PC-9 (cell line): ENCODE measurements at regions not wholly inside any gene's neighbourhood (a gene's known extent, or its start where the extent isn't known, plus 50 kb on each side); places are given as distances from the start of the nearest gene placed in this dataset.
A peak's percentile ranks its signal among the peaks of the same experiment; 100 is the strongest.

ENCODE experiments used
- BruUV-seq: library from RNA; stranded (reverse); fragments of 400-500 nt; replicated peaks from 2 replicates; lab custom pipeline; 2021; lab: Mats Ljungman, UMichigan
- CTCF ChIA-PET: fragments of 300-600 bp; sonication (Branson Sonifier 250); formaldehyde crosslinking; loops from one replicate; lab custom pipeline; 2022; ENCODE audit warnings: antibody characterized with exemption; lab: Charles Lee
- POLR2A ChIA-PET: fragments of 300-600 bp; sonication (Branson Sonifier 250); formaldehyde crosslinking; loops from one replicate; lab custom pipeline; 2022; ENCODE audit warnings: antibody characterized with exemption; ENCODE audit not compliant: unreplicated experiment; lab: Charles Lee
- DNase-seq, 2 experiments: peaks; one replicate each; pipeline versions ENCODE4 v3.0.0 to v3.0.0-alpha.2; 2015 to 2022; ENCODE audit warnings: mixed read lengths in 1 of 2
- H2AFZ ChIP-seq: fragments of 200-600 bp; sonication (generic); 2 replicates; pipeline ENCODE4 v1.8.1; 2017; ENCODE audit warnings: antibody characterized with exemption
- H3F3A ChIP-seq: fragments of 200-600 bp; sonication (generic); 2 replicates; pipeline ENCODE4 v1.8.1; 2017; ENCODE audit warnings: antibody characterized with exemption, mild to moderate bottlenecking, low read depth; ENCODE audit not compliant: insufficient read depth
- H3K27ac ChIP-seq: fragments of 200-600 bp; sonication (generic); 2 replicates; pipeline ENCODE4 v1.6.1; 2016; ENCODE audit warnings: mixed run types
- H3K27me3 ChIP-seq: fragments of 200-600 bp; sonication (generic); 2 replicates; pipeline ENCODE4 v1.6.1; 2016; ENCODE audit warnings: low read depth, mixed run types; ENCODE audit not compliant: insufficient read depth
- H3K36me3 ChIP-seq: fragments of 200-600 bp; sonication (generic); 2 replicates; pipeline ENCODE4 v1.6.1; 2016; ENCODE audit warnings: low read depth, mixed run types
- H3K4me1 ChIP-seq: fragments of 200-600 bp; sonication (generic); replicated peaks from 2 replicates; pipeline ENCODE4 v1.6.1; 2016; ENCODE audit warnings: mixed run types; ENCODE audit not compliant: insufficient read depth
- H3K4me2 ChIP-seq: fragments of 200-600 bp; sonication (generic); 2 replicates; pipeline ENCODE4 v1.6.1; 2017; ENCODE audit warnings: mixed run types
- H3K4me3 ChIP-seq: fragments of 200-600 bp; sonication (generic); 2 replicates; pipeline ENCODE4 v1.6.1; 2016; ENCODE audit warnings: mixed run types
- H3K79me2 ChIP-seq: fragments of 200-600 bp; sonication (generic); 2 replicates; pipeline ENCODE4 v1.6.1; 2017; ENCODE audit warnings: low read depth, mixed run types
- H3K9me2 ChIP-seq: fragments of 200-600 bp; sonication (generic); 2 replicates; pipeline ENCODE4 v1.8.1; 2017; ENCODE audit warnings: mild to moderate bottlenecking; ENCODE audit not compliant: insufficient read depth
- H3K9me3 ChIP-seq: fragments of 200-600 bp; sonication (generic); 2 replicates; pipeline ENCODE4 v1.8.1; 2016; ENCODE audit warnings: low read depth; ENCODE audit not compliant: insufficient read depth
- H4K20me1 ChIP-seq: fragments of 200-600 bp; sonication (generic); 2 replicates; pipeline ENCODE4 v1.8.1; 2017; ENCODE audit not compliant: insufficient read depth
- CTCF ChIP-seq: fragments of 200-600 bp; sonication (generic); conservative IDR thresholded peaks from 2 replicates; pipeline ENCODE4 v1.6.1; 2017; ENCODE audit warnings: mixed run types, antibody characterized with exemption, mild to moderate bottlenecking, moderate library complexity
- EZH2 ChIP-seq: fragments of 200-600 bp; sonication (generic); IDR thresholded peaks from 2 replicates; pipeline ENCODE4 v1.8.0; 2017; ENCODE audit warnings: antibody characterized with exemption, low read depth
- intact Hi-C: fragments of 100-400 bp; cut with micrococcal nuclease; formaldehyde crosslinking; loops from one replicate; pipeline ENCODE4 v1.10.0; 2022; ENCODE audit not compliant: unreplicated experiment

GRCh38 chr11:116420770-116421528, 351.8 kb downstream of the BUD13 start:
- Histone ChIP-seq H4K20me1 (no peaks in the 10 kb centered on the region), H3K4me2 (no peak overlapping the region), H3K9me2 (no peaks in the 10 kb centered on the region), H3K4me1 (no peaks in the 10 kb centered on the region), H3K27me3 (peaks cover 76% of the 10 kb centered on the region), H3F3A (no peaks in the 10 kb centered on the region), H2AFZ (no peak overlapping the region), H3K79me2 (no peaks in the 10 kb centered on the region), H3K36me3 (no peaks in the 10 kb centered on the region), H3K9me3 (no peaks in the 10 kb centered on the region), H3K4me3 (no peak overlapping the region), H3K27ac (no peak overlapping the region)
- DNase-seq: peak in 1 of 2 experiments; percentile 61
- ChIA-PET POLR2A (no interaction called here), CTCF (no interaction called here)
- no TSS peak for BruUV-seq
- intact Hi-C loops: no loop called here
- TF ChIP-seq EZH2: no peak
- TF ChIP-seq CTCF: no peak

GRCh38 chr11:116420030-116420429, 352.8 kb downstream of the BUD13 start:
- H3K27ac ChIP-seq: no peak overlapping the region
- H3K9me2 ChIP-seq: no peaks in the 10 kb centered on the region
- no peaks in the 10 kb centered on the region for H3K79me2 ChIP-seq
- TF ChIP-seq CTCF (no peak), EZH2 (no peak)
- CTCF ChIA-PET: no interaction called here
- no peaks in the 10 kb centered on the region for H3K9me3 ChIP-seq
- BruUV-seq: no TSS peak
- no peak overlapping the region for H2AFZ ChIP-seq
- no peak overlapping the region for H3K4me2 ChIP-seq
- DNase-seq: no peak
- no peaks in the 10 kb centered on the region for H3K4me1 ChIP-seq
- POLR2A ChIA-PET: no interaction called here
- H4K20me1 ChIP-seq: no peaks in the 10 kb centered on the region
- H3K4me3 ChIP-seq: no peak overlapping the region
- intact Hi-C loops: no loop called here
- H3K27me3 ChIP-seq: peaks cover 79% of the 10 kb centered on the region
- H3F3A ChIP-seq: no peaks in the 10 kb centered on the region
- H3K36me3 ChIP-seq: no peaks in the 10 kb centered on the region

- Histone ChIP-seq H4K20me1 (no peaks in the 10 kb centered on the region), H3K79me2 (no peaks in the 10 kb centered on the region), H2AFZ (no peak overlapping the region), H3K27ac (no peak overlapping the region), H3K9me2 (no peaks in the 10 kb centered on the region), H3K4me3 (no peak overlapping the region), H3F3A (no peaks in the 10 kb centered on the region), H3K9me3 (no peaks in the 10 kb centered on the region), H3K27me3 (peaks cover 74% of the 10 kb centered on the region), H3K36me3 (no peaks in the 10 kb centered on the region), H3K4me2 (no peak overlapping the region), H3K4me1 (no peaks in the 10 kb centered on the region)
- TF ChIP-seq EZH2: no peak
- TF ChIP-seq CTCF: no peak
- intact Hi-C loops: no loop called here
- BruUV-seq: no TSS peak
- DNase-seq: no peak
- ChIA-PET CTCF (no interaction called here), POLR2A (no interaction called here)
Measured at GRCh38 chr11:116418388-116419041, 354.3 kb downstream of the BUD13 start.
